Esophagus muscularis mucosa (tissue), 4 donors: ENCODE measurements at regions not wholly inside any gene's neighbourhood (a gene's known extent, or its start where the extent isn't known, plus 50 kb on each side); places are given as distances from the start of the nearest gene placed in this dataset.

ENCODE experiments used
- DNase-seq: peaks from one replicate; pipeline ENCODE4 v3.0.0-alpha.2; 2017; ENCODE audit errors: extremely low spot score
- H3K27ac ChIP-seq, 4 donors: fragments of 200-600 bp; sonication (generic); replicated peaks in 1 of 4; 1 replicate in 3 of 4; 2 replicates in 1 of 4; pipeline ENCODE4 v1.5.1; 2016 to 2019; ENCODE audit warnings: mild to moderate bottlenecking in 1 of 4
- H3K27me3 ChIP-seq, 4 donors: fragments of 200-600 bp; sonication (generic); one replicate each; pipeline versions ENCODE4 v1.5.1 to v1.6.0; 2016 to 2019
- H3K36me3 ChIP-seq, 4 donors: fragments of 200-600 bp; sonication (generic); one replicate each; pipeline ENCODE4 v1.5.1; 2016 to 2019
- H3K4me1 ChIP-seq, 4 donors: fragments of 200-600 bp; sonication (generic); one replicate each; pipeline ENCODE4 v1.5.1; 2016 to 2019
- H3K4me3 ChIP-seq, 4 donors: fragments of 200-600 bp; sonication (generic); 1 replicate in 2 of 4; 2 replicates in 2 of 4; pipeline ENCODE4 v1.5.1; 2016 to 2019; ENCODE audit warnings: mild to moderate bottlenecking in 4 of 4, moderate library complexity in 1 of 4
- H3K9me3 ChIP-seq, 4 donors: fragments of 200-600 bp; sonication (generic); 1 replicate in 3 of 4; 2 replicates in 1 of 4; pipeline ENCODE4 v1.5.1; 2016 to 2019
- EP300 ChIP-seq: sonication (generic); formaldehyde crosslinking; IDR thresholded peaks from one replicate; pipeline ENCODE4 v1.6.1; 2017; ENCODE audit warnings: antibody characterized with exemption
- POLR2A ChIP-seq: fragments of 450-650 bp; IDR thresholded peaks from one replicate; pipeline ENCODE4 v1.6.1; 2017; ENCODE audit warnings: antibody characterized with exemption, moderate library complexity, mild to moderate bottlenecking, low read depth
- POLR2AphosphoS5 ChIP-seq, 2 donors: sonication (generic); formaldehyde crosslinking; IDR thresholded peaks; one replicate each; pipeline ENCODE4 v1.6.1; 2017; ENCODE audit warnings: antibody characterized with exemption in 2 of 2
- WGBS: methylation state at CpG from one replicate; pipeline ENCODE4 v1.1.5; 2018; 5-methylcytosine and 5-hydroxymethylcytosine counted together
- intact Hi-C: fragments of 100-400 bp; cut with DNase I; formaldehyde crosslinking; loops from one replicate; pipeline ENCODE4 v1.15.1; 2023
- TF ChIP-seq, protein P1 (sequence below), 3 experiments: fragments of 200-600 bp in 2 of 3; fragments of 450-650 bp in 1 of 3; sonication (generic) in 2 of 3; IDR thresholded peaks; one replicate each; pipeline ENCODE4 v1.5.1; 2017 to 2019; ENCODE audit warnings: antibody characterized with exemption in 3 of 3, mild to moderate bottlenecking in 2 of 3, moderate library complexity in 1 of 3

DNA sequence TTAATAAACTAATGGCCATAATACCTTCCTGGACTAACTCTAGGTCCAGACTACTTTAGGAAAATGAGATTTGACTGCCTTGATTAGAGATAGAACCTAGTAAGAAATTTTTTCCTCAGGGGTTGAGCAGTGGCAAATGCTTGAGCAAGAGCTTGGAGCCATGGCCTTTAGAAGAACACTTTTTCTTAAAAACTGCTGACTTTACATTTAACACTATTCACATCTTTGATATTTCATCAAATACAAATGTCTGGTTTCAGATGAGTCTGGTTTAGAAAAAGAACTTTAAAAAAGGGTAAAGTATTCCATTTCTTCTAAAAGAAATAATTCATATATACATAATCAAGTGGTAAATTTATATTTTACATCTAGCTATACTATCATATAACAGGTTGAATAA is 680.9 kb upstream of the PITX2 start:
- no peaks in the 10 kb centered on the region for H3K27me3 ChIP-seq
- H3K9me3 ChIP-seq = no peaks in the 10 kb centered on the region
- no peaks in the 10 kb centered on the region for H3K4me1 ChIP-seq
- TF ChIP-seq, protein P1, sequence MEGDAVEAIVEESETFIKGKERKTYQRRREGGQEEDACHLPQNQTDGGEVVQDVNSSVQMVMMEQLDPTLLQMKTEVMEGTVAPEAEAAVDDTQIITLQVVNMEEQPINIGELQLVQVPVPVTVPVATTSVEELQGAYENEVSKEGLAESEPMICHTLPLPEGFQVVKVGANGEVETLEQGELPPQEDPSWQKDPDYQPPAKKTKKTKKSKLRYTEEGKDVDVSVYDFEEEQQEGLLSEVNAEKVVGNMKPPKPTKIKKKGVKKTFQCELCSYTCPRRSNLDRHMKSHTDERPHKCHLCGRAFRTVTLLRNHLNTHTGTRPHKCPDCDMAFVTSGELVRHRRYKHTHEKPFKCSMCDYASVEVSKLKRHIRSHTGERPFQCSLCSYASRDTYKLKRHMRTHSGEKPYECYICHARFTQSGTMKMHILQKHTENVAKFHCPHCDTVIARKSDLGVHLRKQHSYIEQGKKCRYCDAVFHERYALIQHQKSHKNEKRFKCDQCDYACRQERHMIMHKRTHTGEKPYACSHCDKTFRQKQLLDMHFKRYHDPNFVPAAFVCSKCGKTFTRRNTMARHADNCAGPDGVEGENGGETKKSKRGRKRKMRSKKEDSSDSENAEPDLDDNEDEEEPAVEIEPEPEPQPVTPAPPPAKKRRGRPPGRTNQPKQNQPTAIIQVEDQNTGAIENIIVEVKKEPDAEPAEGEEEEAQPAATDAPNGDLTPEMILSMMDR (IDR thresholded peaks at IDR 0.05) = no peak
- no peak for TF ChIP-seq POLR2AphosphoS5 (IDR thresholded peaks at IDR 0.05)
- no peak for TF ChIP-seq EP300
- TF ChIP-seq POLR2A = no peak
- intact Hi-C loops = no loop called here
- no peak for DNase-seq
- no peaks in the 10 kb centered on the region for H3K36me3 ChIP-seq
- no peak overlapping the region for H3K4me3 ChIP-seq
- no peak overlapping the region for H3K27ac ChIP-seq

DNA sequence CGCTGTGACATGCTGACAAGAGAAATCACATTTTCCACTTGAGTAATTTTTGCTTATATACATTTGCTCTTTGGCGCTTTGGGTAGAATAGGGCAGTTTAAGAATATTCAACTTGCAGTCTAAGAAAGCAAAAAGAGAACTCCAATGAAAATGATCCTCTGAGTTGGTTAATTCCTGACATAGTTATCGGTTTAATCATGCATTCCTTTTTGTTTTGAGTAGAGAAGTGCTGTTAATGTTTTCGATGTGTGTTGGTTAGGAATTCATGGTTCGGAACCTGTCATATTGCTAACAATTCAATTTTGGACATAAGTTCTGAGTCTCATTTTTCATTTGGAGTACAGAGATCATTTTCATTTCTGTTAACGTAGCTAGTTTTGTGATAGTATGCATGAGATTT is 700.6 kb upstream of the PITX2 start:
- Histone ChIP-seq H3K4me3 (no peak overlapping the region), H3K27me3 (no peaks in the 10 kb centered on the region), H3K4me1 (peaks cover 0 to 8% (median 4%) of the 10 kb centered on the region in 4 donors), H3K36me3 (no peaks in the 10 kb centered on the region), H3K9me3 (no peaks in the 10 kb centered on the region), H3K27ac (no peak overlapping the region)
- TF ChIP-seq EP300 = no peak
- TF ChIP-seq POLR2A = no peak
- TF ChIP-seq, protein P1 (IDR thresholded peaks at IDR 0.05) = no peak
- TF ChIP-seq POLR2AphosphoS5 (IDR thresholded peaks at IDR 0.05) = no peak
- WGBS = 52% methylated on average over 6 of the region's 6 CpGs
- intact Hi-C loops = no loop called here
- DNase-seq = no peak

GRCh38 chr4:111323916-111324315 is 701.0 kb upstream of the PITX2 start:
- Histone ChIP-seq H3K27me3 (no peaks in the 10 kb centered on the region), H3K36me3 (no peaks in the 10 kb centered on the region), H3K4me1 (peaks cover 0 to 8% (median 4%) of the 10 kb centered on the region in 4 donors), H3K9me3 (no peaks in the 10 kb centered on the region), H3K27ac (no peak overlapping the region), H3K4me3 (no peak overlapping the region)
- DNase-seq = no peak
- TF ChIP-seq EP300 = no peak
- TF ChIP-seq POLR2A = no peak
- no peak for TF ChIP-seq POLR2AphosphoS5 (IDR thresholded peaks at IDR 0.05)
- TF ChIP-seq, protein P1 (IDR thresholded peaks at IDR 0.05) = no peak
- 69% methylated on average over 3 of the region's 3 CpGs for WGBS
- intact Hi-C loops = no loop called here

DNA sequence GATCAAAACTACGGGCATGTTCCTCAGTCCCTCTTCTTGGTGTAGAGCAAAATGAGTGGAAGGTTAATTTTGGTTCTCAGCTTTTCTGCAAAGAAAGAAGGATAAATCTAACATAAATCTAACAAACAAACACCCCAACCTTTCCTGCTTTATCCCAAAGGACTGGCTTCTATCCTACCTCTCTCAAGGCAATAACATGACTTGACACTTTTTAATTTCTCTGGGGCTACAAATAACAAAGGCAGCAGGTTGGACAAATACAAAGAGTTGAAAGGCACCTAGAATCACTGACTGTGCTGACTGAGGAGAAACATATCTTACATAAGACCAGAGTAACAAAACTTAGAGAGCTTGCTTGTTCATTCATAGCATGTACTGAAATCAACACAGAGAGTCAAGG is 703.6 kb upstream of the PITX2 start:
- H3K36me3 ChIP-seq = no peaks in the 10 kb centered on the region
- 83% methylated on average over 1 of the region's 1 CpG for WGBS
- no peaks in the 10 kb centered on the region for H3K9me3 ChIP-seq
- no peak for TF ChIP-seq POLR2A
- TF ChIP-seq, protein P1 (IDR thresholded peaks at IDR 0.05) = no peak
- no peak for TF ChIP-seq POLR2AphosphoS5 (IDR thresholded peaks at IDR 0.05)
- no peak for TF ChIP-seq EP300
- H3K4me1 ChIP-seq = peaks cover 0 to 8% (median 4%) of the 10 kb centered on the region in 4 donors
- no peaks in the 10 kb centered on the region for H3K27me3 ChIP-seq
- no peak overlapping the region for H3K27ac ChIP-seq
- H3K4me3 ChIP-seq = no peak overlapping the region
- DNase-seq = no peak
- intact Hi-C loops = no loop called here

DNA sequence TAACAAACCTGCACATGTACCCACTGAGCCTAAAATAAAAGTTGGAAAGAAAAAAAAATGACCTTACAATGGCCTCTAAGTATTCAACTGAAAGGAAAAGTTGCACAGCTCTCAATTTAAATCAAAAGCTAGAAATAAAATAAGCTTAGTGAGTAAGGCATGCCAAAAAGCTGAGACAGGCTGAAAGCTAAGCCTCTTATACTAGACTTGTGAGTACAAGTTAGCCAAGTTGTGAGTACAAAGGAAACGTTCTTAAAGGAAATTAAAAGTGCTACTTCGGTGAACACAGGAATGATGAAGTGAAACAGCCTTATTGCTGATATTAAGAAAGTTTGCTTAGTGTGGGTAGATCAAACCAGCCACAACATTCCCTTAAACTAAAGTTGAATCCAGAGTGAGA is 707.9 kb upstream of the PITX2 start:
- Histone ChIP-seq H3K9me3 (no peaks in the 10 kb centered on the region), H3K4me3 (no peak overlapping the region), H3K27ac (no peak overlapping the region), H3K27me3 (no peaks in the 10 kb centered on the region), H3K4me1 (no peaks in the 10 kb centered on the region), H3K36me3 (no peaks in the 10 kb centered on the region)
- WGBS = 44% methylated on average over 2 of the region's 2 CpGs
- TF ChIP-seq POLR2A (no peak), POLR2AphosphoS5 (IDR thresholded peaks at IDR 0.05) (no peak), EP300 (no peak)
- TF ChIP-seq, protein P1 (IDR thresholded peaks at IDR 0.05) = no peak
- intact Hi-C loops = no loop called here
- DNase-seq = no peak
